ENCODE measurements at regions not wholly inside any gene's neighbourhood (a gene's known extent, or its start where the extent isn't known, plus 50 kb on each side); places are given as distances from the start of the nearest gene placed in this dataset.

- no peak for TF ChIP-seq EZH2 (conservative IDR thresholded peaks at IDR 0.05; ENCODE audit: low read depth, low read length)
- TF ChIP-seq SIN3B (IDR thresholded peaks at IDR 0.05; ENCODE audit: low read length), result no peak
- no peak for TF ChIP-seq MXD1 (CRISPR knock-in tag; IDR thresholded peaks at IDR 0.05)
- TF ChIP-seq ZFP91 (CRISPR knock-in tag; IDR thresholded peaks at IDR 0.05; ENCODE audit: borderline replicate concordance), result no peak
- TF ChIP-seq SOX6 (IDR thresholded peaks at IDR 0.05), result no peak
- no peak for TF ChIP-seq SOX6 (CRISPR knock-in tag; IDR thresholded peaks at IDR 0.05)
Measured at GRCh38 chr1:55749975-55750627, 534.9 kb upstream of the USP24 start.
